ENCODE measurements at regions not wholly inside any gene's neighbourhood (a gene's known extent, or its start where the extent isn't known, plus 50 kb on each side); places are given as distances from the start of the nearest gene placed in this dataset.

DNA sequence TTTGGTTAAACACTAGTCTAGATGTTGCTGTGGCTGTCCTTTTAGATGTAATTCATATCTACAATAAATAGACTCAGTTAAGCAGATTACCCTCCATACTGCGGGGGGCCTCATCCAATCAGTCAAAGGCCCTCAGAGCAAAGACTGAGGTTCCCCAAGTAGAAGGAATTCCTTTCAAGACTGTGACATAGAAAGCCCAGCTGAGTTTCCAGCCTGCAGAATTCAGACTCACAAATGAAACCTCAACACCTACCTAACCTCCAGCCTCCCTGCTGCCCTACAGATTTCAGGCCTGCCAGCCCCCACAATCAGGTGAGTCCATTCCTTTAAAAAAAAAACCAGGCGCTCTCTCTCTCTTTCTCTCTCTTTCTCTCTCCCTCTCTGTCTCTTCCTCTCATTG, 73.6 kb upstream of the NSMCE3 start:
- no peaks in the 10 kb centered on the region for H3K4me1 Mint-ChIP-seq (ENCODE audit: low read depth)

DNA sequence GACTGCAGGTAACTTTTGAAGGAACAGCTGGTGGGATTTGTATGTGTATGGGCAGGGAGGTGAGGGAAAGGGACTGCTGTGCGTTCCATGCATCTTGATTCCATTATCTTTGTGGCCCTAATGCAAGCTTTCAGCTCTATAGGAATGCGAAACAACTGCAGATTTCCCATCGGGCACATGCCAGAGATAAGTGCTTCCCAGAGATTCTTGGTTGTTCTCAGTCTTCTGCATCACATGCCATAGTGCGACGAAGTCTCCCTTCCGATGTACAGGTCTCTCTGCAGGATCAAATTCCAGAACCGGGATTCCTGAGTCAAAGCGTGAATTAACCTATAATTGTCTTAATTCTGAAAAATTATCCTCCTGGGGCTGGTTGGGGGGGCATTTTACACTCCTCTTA, 72.6 kb upstream of the NSMCE3 start:
- no peaks in the 10 kb centered on the region for H3K36me3 Mint-ChIP-seq (ENCODE audit: insufficient read depth)
- no peak for DNase-seq
- H3K27me3 Mint-ChIP-seq (ENCODE audit: low read depth), result no peaks in the 10 kb centered on the region
- H3K9me3 Mint-ChIP-seq, result no peaks in the 10 kb centered on the region
- H3K4me3 Mint-ChIP-seq, result no peak overlapping the region
- ATAC-seq, result no peak
- no peaks in the 10 kb centered on the region for H3K4me1 Mint-ChIP-seq (ENCODE audit: low read depth)

More for the DNA sequence above, 73.6 kb upstream of the NSMCE3 start:
- H3K9me3 Mint-ChIP-seq, result no peaks in the 10 kb centered on the region
- ATAC-seq (no peak), DNase-seq (no peak)
- peaks cover 2% of the 10 kb centered on the region for H3K27me3 Mint-ChIP-seq (ENCODE audit: low read depth)
- H3K4me3 Mint-ChIP-seq, result no peak overlapping the region
- H3K36me3 Mint-ChIP-seq (ENCODE audit: insufficient read depth), result no peaks in the 10 kb centered on the region

DNA sequence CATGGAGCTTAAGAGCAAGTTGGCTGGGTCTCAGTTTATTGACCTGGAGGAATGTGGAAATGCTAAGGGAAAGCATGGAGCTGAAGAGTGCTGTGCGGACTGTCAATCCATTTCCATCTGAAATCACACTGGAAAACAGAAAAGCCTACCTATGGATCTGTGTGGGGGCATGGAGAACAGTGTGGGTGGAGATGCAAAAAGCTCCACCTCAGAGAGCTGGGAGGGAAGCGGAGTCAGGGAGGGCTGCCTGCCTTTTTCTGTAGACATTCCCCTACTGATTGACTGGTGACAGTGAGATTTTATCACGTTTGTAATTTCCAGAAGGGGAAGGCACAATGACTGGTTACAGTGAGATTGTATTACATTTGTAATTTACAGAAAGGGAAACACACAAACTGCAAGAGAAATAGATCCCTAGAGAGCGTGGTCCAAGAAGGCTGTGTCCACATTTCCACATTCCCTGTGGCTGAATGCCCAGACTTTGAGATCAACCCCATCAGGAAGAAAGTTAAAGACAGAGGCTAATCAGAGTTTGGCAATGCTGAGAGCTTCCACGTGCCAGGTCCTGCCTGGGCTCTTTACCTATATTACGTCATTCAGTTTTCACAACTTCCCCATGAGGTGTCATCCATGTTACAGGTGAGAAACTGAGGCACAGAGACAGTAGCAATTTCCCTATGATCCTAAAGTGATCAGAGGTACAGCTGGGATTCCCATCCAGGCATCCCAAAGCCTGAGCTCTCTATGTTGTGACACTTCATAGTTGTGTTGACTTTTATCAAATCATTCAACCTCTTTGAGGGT, 67.7 kb upstream of the NSMCE3 start:
- no peaks in the 10 kb centered on the region for H3K4me1 Mint-ChIP-seq (ENCODE audit: low read depth)
- H3K9me3 Mint-ChIP-seq, result no peaks in the 10 kb centered on the region
- no peaks in the 10 kb centered on the region for H3K27me3 Mint-ChIP-seq (ENCODE audit: low read depth)
- H3K4me3 Mint-ChIP-seq, result no peak overlapping the region
- H3K36me3 Mint-ChIP-seq (ENCODE audit: insufficient read depth), result no peaks in the 10 kb centered on the region
- DNase-seq (no peak), ATAC-seq (no peak)

DNA sequence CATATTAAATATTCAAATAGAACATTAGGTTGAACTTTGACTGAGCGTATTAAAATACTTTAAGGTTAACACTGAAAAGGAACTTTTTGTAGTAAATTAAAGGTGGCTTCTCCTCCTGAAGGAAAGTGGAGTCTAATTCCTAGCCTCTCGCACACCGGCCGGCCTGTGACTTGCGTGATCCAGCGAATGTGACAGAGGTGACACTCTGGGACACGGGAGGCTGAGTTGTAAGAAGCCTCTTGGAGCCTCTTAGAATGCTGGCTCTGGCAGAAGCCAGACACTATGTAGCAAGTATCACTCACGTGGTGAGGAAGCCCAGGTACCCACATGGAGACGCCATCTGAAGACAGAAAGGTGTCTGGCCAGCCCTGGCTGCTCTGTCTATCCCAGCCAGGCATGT, 64.9 kb upstream of the NSMCE3 start:
- Mint-ChIP-seq H3K4me1 (ENCODE audit: low read depth) (no peaks in the 10 kb centered on the region), H3K4me3 (no peak overlapping the region), H3K27me3 (ENCODE audit: low read depth) (no peaks in the 10 kb centered on the region), H3K9me3 (no peaks in the 10 kb centered on the region), H3K36me3 (ENCODE audit: insufficient read depth) (no peaks in the 10 kb centered on the region)
- no peak for DNase-seq
- no peak for ATAC-seq

- ATAC-seq (no peak), DNase-seq (no peak)
- H3K9me3 Mint-ChIP-seq, result no peaks in the 10 kb centered on the region
- peaks cover 2% of the 10 kb centered on the region for H3K27me3 Mint-ChIP-seq (ENCODE audit: low read depth)
- no peaks in the 10 kb centered on the region for H3K4me1 Mint-ChIP-seq (ENCODE audit: low read depth)
- no peak overlapping the region for H3K4me3 Mint-ChIP-seq
- H3K36me3 Mint-ChIP-seq (ENCODE audit: insufficient read depth), result no peaks in the 10 kb centered on the region
Measured at GRCh38 chr15:29333261-29333660, 63.6 kb upstream of the NSMCE3 start.

DNA sequence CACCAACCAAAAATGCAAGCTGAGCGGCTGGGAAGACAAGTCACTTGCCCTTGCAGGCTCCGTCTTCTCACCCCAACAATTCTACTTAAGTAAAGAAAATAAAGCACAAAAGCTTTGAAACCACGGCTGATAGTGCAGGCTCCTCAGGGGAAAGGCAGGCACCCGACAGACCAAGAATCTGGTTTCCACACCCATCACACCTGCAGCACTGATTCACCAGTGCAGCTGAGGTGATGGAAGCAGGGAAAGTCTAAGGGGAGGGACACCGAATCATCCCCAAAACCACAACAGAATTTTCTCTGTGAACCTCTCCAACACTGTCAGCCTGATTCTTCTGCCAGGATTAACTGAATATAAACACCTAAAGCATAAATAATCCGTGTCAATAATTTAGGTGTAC, 62.0 kb upstream of the NSMCE3 start:
- no peaks in the 10 kb centered on the region for H3K36me3 Mint-ChIP-seq (ENCODE audit: insufficient read depth)
- no peak for DNase-seq
- peaks cover 5% of the 10 kb centered on the region for H3K27me3 Mint-ChIP-seq (ENCODE audit: low read depth)
- no peaks in the 10 kb centered on the region for H3K4me1 Mint-ChIP-seq (ENCODE audit: low read depth)
- no peaks in the 10 kb centered on the region for H3K9me3 Mint-ChIP-seq
- no peak for ATAC-seq
- H3K4me3 Mint-ChIP-seq, result no peak overlapping the region

- no peaks in the 10 kb centered on the region for H3K36me3 Mint-ChIP-seq (ENCODE audit: insufficient read depth)
- H3K9me3 Mint-ChIP-seq, result peaks cover 2% of the 10 kb centered on the region
- no peak overlapping the region for H3K4me3 Mint-ChIP-seq
- ATAC-seq (no peak), DNase-seq (no peak)
- peaks cover 5% of the 10 kb centered on the region for H3K27me3 Mint-ChIP-seq (ENCODE audit: low read depth)
- H3K4me1 Mint-ChIP-seq (ENCODE audit: low read depth), result no peaks in the 10 kb centered on the region
Measured at GRCh38 chr15:29331071-29331470, 61.4 kb upstream of the NSMCE3 start.

- no peak overlapping the region for H3K4me3 Mint-ChIP-seq
- DNase-seq, result no peak
- peaks cover 28% of the 10 kb centered on the region for H3K9me3 Mint-ChIP-seq
- no peaks in the 10 kb centered on the region for H3K4me1 Mint-ChIP-seq (ENCODE audit: low read depth)
- no peaks in the 10 kb centered on the region for H3K36me3 Mint-ChIP-seq (ENCODE audit: insufficient read depth)
- ATAC-seq, result no peak
- peaks cover 13% of the 10 kb centered on the region for H3K27me3 Mint-ChIP-seq (ENCODE audit: low read depth)
Measured at GRCh38 chr15:29324746-29325145, 55.1 kb upstream of the NSMCE3 start.

GRCh38 chr15:29323557-29323956, 53.9 kb upstream of the NSMCE3 start:
- Mint-ChIP-seq H3K4me1 (ENCODE audit: low read depth) (no peaks in the 10 kb centered on the region), H3K9me3 (peaks cover 28% of the 10 kb centered on the region), H3K36me3 (ENCODE audit: insufficient read depth) (no peaks in the 10 kb centered on the region), H3K27me3 (ENCODE audit: low read depth) (peaks cover 11% of the 10 kb centered on the region), H3K4me3 (no peak overlapping the region)
- ATAC-seq (no peak), DNase-seq (no peak)

- Mint-ChIP-seq H3K9me3 (peaks cover 28% of the 10 kb centered on the region), H3K4me3 (no peak overlapping the region), H3K4me1 (ENCODE audit: low read depth) (no peaks in the 10 kb centered on the region), H3K27me3 (ENCODE audit: low read depth) (peaks cover 8% of the 10 kb centered on the region), H3K36me3 (ENCODE audit: insufficient read depth) (no peaks in the 10 kb centered on the region)
- ATAC-seq, result no peak
- DNase-seq, result no peak
Measured at GRCh38 chr15:29322415-29322814, 52.8 kb upstream of the NSMCE3 start.

- no peak for ATAC-seq
- Mint-ChIP-seq H3K9me3 (peaks cover 20% of the 10 kb centered on the region), H3K36me3 (ENCODE audit: insufficient read depth) (no peaks in the 10 kb centered on the region), H3K4me3 (no peak overlapping the region), H3K4me1 (ENCODE audit: low read depth) (no peaks in the 10 kb centered on the region), H3K27me3 (ENCODE audit: low read depth) (peaks cover 14% of the 10 kb centered on the region)
- no peak for DNase-seq
Measured at GRCh38 chr15:29320420-29320819, 50.8 kb upstream of the NSMCE3 start.

- DNase-seq (no peak), ATAC-seq (no peak)
- Mint-ChIP-seq H3K4me1 (ENCODE audit: low read depth) (no peaks in the 10 kb centered on the region), H3K36me3 (ENCODE audit: insufficient read depth) (no peaks in the 10 kb centered on the region), H3K27me3 (ENCODE audit: low read depth) (peaks cover 15% of the 10 kb centered on the region), H3K4me3 (no peak overlapping the region), H3K9me3 (peaks cover 16% of the 10 kb centered on the region)
Measured at GRCh38 chr15:29319823-29320222, 50.2 kb upstream of the NSMCE3 start.
